ENCODE measurements at regions not wholly inside any gene's neighbourhood (a gene's known extent, or its start where the extent isn't known, plus 50 kb on each side); places are given as distances from the start of the nearest gene placed in this dataset.

DNA sequence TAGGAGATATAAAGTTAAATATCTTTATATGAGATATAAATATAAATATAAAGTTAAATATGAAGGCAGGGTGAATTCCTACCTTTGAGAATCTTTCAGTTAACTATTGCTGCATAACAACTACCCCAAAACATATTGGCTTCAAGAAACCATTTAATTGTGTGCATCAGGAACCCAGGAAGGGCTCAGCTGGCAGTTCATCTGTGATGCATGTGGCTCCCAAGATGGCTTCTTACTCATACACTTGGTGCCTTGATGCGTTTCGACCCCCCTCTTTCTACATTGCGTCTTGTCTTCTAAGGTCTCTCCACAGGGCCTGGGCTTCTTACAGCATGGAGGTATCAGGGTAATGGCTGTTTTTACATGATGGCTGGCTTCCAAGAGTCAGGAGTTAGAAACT is 253.9 kb upstream of the CRY1 start:
- DNase-seq (ENCODE audit: low spot score) (no peak), ATAC-seq (ENCODE audit: low FRiP score) (no peak)

DNA sequence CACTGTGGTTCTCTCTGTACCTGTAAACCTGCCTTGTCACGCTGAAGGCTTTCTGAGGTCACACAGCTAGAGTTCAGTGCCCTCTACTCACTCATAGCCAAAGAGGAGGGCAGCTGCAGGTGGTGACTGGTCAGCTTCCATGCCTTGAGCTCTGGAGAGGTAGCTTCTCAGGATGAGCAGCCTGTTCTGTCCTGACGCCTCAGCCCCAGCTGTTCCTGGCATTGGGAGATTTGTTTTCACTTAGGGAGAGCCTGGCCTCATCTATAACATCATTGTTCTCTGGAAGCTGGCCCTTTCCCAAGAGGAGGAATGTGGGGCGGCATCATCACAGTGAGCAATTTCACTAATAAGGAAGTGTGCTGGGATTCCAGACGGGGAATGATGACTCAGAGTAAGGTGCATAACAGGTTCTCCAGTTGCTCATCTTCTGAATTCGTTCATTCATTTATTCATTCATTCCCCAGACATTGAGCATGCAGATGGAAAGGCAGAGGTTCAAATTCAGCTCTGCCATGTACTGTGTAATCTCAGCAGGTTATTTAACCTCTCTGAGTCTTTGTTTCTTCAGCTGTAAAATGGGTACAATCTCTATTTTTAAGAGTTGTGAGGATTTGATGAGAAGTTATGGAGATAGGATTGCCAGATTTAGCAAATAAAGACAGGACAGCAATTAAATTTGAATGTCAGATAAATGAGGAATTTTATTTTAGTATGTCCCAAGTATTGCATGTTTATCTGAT is 255.8 kb upstream of the CRY1 start:
- DNase-seq (ENCODE audit: low spot score), result no peak

More for the DNA sequence above, 253.9 kb upstream of the CRY1 start:
- TF ChIP-seq, protein P1, sequence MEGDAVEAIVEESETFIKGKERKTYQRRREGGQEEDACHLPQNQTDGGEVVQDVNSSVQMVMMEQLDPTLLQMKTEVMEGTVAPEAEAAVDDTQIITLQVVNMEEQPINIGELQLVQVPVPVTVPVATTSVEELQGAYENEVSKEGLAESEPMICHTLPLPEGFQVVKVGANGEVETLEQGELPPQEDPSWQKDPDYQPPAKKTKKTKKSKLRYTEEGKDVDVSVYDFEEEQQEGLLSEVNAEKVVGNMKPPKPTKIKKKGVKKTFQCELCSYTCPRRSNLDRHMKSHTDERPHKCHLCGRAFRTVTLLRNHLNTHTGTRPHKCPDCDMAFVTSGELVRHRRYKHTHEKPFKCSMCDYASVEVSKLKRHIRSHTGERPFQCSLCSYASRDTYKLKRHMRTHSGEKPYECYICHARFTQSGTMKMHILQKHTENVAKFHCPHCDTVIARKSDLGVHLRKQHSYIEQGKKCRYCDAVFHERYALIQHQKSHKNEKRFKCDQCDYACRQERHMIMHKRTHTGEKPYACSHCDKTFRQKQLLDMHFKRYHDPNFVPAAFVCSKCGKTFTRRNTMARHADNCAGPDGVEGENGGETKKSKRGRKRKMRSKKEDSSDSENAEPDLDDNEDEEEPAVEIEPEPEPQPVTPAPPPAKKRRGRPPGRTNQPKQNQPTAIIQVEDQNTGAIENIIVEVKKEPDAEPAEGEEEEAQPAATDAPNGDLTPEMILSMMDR (IDR thresholded peaks at IDR 0.05), result no peak

GRCh38 chr12:107349839-107350238 is 256.5 kb upstream of the CRY1 start:
- ATAC-seq (ENCODE audit: low FRiP score) (no peak), DNase-seq (ENCODE audit: low spot score) (no peak)
- TF ChIP-seq, protein P1 (IDR thresholded peaks at IDR 0.05), result no peak

More for the DNA sequence above, 255.8 kb upstream of the CRY1 start:
- ATAC-seq (ENCODE audit: low FRiP score), result no peak
- TF ChIP-seq, protein P1 (IDR thresholded peaks at IDR 0.05), result no peak

- no peak for ATAC-seq (ENCODE audit: low FRiP score)
- DNase-seq (ENCODE audit: low spot score), result no peak
- TF ChIP-seq, protein P1 (IDR thresholded peaks at IDR 0.05), result no peak
Measured at GRCh38 chr12:107351109-107351508, 257.8 kb upstream of the CRY1 start.

DNA sequence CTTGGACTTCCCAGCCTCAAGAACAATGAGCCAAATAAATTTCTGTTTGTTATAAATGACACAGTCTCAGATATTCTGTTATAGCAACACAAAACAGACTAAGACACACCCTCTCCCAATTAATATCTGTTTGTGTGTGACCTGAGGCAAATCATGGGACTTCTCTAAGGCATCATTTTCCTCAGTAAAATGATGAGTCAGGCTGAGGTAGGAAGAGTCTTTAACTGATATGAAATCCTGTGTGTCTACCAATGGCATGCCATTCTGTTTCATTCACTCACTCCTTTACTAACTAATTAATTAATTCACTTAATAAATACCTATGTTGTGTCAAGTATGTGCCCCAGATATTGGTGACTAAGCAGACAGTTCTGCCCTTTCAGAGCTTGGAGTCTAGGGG is 258.4 kb upstream of the CRY1 start:
- TF ChIP-seq, protein P1 (IDR thresholded peaks at IDR 0.05), result no peak
- ATAC-seq (ENCODE audit: low FRiP score) (no peak), DNase-seq (ENCODE audit: low spot score) (no peak)

- DNase-seq (ENCODE audit: low spot score) (no peak), ATAC-seq (ENCODE audit: low FRiP score) (no peak)
- TF ChIP-seq, protein P1 (IDR thresholded peaks at IDR 0.05), result no peak
Measured at GRCh38 chr12:107352347-107353081, 259.2 kb upstream of the CRY1 start.

All from omental fat pad (tissue), 3 donors.